WTC11 (cell line): ENCODE measurements at regions not wholly inside any gene's neighbourhood (a gene's known extent, or its start where the extent isn't known, plus 50 kb on each side); places are given as distances from the start of the nearest gene placed in this dataset.

ENCODE experiments used
- ATAC-seq: fragments of 200-7000 bp; cut with Tn5 transposase; 2 replicates; pipeline ENCODE4 v1.10.0; 2021; ENCODE audit warnings: mild to moderate bottlenecking, moderate library complexity
- CTCF ChIA-PET: fragments of 300-600 bp; sonication (Branson Sonifier 250); formaldehyde crosslinking; loops from one replicate; lab custom pipeline; 2021; ENCODE audit warnings: antibody characterized with exemption; lab: Charles Lee
- POLR2A ChIA-PET: fragments of 350-600 bp; sonication (Branson Sonifier 250); formaldehyde crosslinking; loops from one replicate; lab custom pipeline; 2021; ENCODE audit warnings: antibody characterized with exemption; lab: Charles Lee
- DNase-seq: peaks from one replicate; pipeline ENCODE4 v3.0.0; 2021; ENCODE audit warnings: low spot score
- H3K27ac Mint-ChIP-seq: 2 replicates; pipeline ENCODE4 v1.8.0; 2021; ENCODE audit warnings: mixed read lengths
- H3K27me3 Mint-ChIP-seq: 2 replicates; pipeline ENCODE4 v1.8.0; 2021; ENCODE audit warnings: low read depth, mild to moderate bottlenecking, moderate library complexity, mixed read lengths
- H3K36me3 Mint-ChIP-seq: 2 replicates; pipeline ENCODE4 v1.8.0; 2021; ENCODE audit warnings: mixed read lengths
- H3K4me1 Mint-ChIP-seq: 2 replicates; pipeline ENCODE4 v1.8.0; 2022; ENCODE audit warnings: mixed read lengths
- H3K4me3 Mint-ChIP-seq: 2 replicates; pipeline ENCODE4 v1.8.0; 2021; ENCODE audit warnings: mild to moderate bottlenecking, moderate library complexity, mixed read lengths
- H3K9me3 Mint-ChIP-seq: 2 replicates; pipeline ENCODE4 v1.8.0; 2021; ENCODE audit warnings: mixed read lengths
- CREB1 ChIP-seq: sonication (generic); formaldehyde crosslinking; IDR thresholded peaks from 2 replicates; pipeline ENCODE4 v1.8.0; 2023; ENCODE audit warnings: mild to moderate bottlenecking, missing genetic modification reagents
- ESRRA ChIP-seq: sonication (generic); formaldehyde crosslinking; IDR thresholded peaks from 2 replicates; pipeline ENCODE4 v1.8.1; 2022; ENCODE audit warnings: mild to moderate bottlenecking, missing genetic modification reagents, borderline replicate concordance
- FOXP1 ChIP-seq: sonication (generic); formaldehyde crosslinking; IDR thresholded peaks from 2 replicates; pipeline ENCODE4 v1.8.0; 2022; ENCODE audit warnings: missing genetic modification reagents, mild to moderate bottlenecking, moderate library complexity, borderline replicate concordance
- GABPB1 ChIP-seq: sonication (generic); formaldehyde crosslinking; IDR thresholded peaks from 2 replicates; pipeline ENCODE4 v1.8.1; 2023; ENCODE audit warnings: mild to moderate bottlenecking, missing genetic modification reagents
- GRHL2 ChIP-seq: fragments of 250-450 bp; sonication (Bioruptor Pico); IDR thresholded peaks from 2 replicates; pipeline ENCODE4 v1.8.0; 2022; ENCODE audit warnings: mild to moderate bottlenecking, moderate library complexity; ENCODE audit not compliant: insufficient replicate concordance, severe bottlenecking
- GTF2I ChIP-seq: fragments of 250-450 bp; sonication (Bioruptor Pico); conservative IDR thresholded peaks from 2 replicates; pipeline ENCODE4 v1.4.0; 2021; ENCODE audit warnings: mild to moderate bottlenecking
- NFATC4 ChIP-seq: fragments of 250-450 bp; sonication (Bioruptor Pico); IDR thresholded peaks from 2 replicates; pipeline ENCODE4 v1.9.0; 2021; ENCODE audit warnings: mild to moderate bottlenecking
- NR3C1 ChIP-seq: sonication (generic); formaldehyde crosslinking; conservative IDR thresholded peaks from 2 replicates; pipeline ENCODE4 v1.8.1; 2023; ENCODE audit warnings: low read depth, mild to moderate bottlenecking, missing genetic modification reagents
- OVOL2 ChIP-seq: fragments of 250-450 bp; sonication (Bioruptor Pico); IDR thresholded peaks from 2 replicates; pipeline ENCODE4 v1.9.0; 2021; ENCODE audit warnings: mild to moderate bottlenecking, borderline replicate concordance
- TF ChIP-seq, protein P1 (sequence below): fragments of 200-600 bp; IDR thresholded peaks from 2 replicates; pipeline ENCODE4 v1.8.0; 2022; ENCODE audit warnings: antibody characterized with exemption
- TF ChIP-seq, protein P2 (sequence below): sonication (generic); formaldehyde crosslinking; IDR thresholded peaks from 2 replicates; pipeline ENCODE4 v1.8.1; 2022; ENCODE audit warnings: low read depth, mild to moderate bottlenecking, moderate library complexity, missing genetic modification reagents, borderline replicate concordance
- TF ChIP-seq, protein P3 (sequence below): sonication (generic); formaldehyde crosslinking; IDR thresholded peaks from 2 replicates; pipeline ENCODE4 v1.8.1; 2023; ENCODE audit warnings: mild to moderate bottlenecking, missing genetic modification reagents, moderate library complexity
- TF ChIP-seq, protein P4 (sequence below): fragments of 250-450 bp; sonication (Bioruptor Pico); IDR thresholded peaks from 2 replicates; pipeline ENCODE4 v1.8.0; 2021; ENCODE audit warnings: mild to moderate bottlenecking
- TF ChIP-seq, protein P5 (sequence below): sonication (generic); formaldehyde crosslinking; IDR thresholded peaks from 2 replicates; pipeline ENCODE4 v1.8.0; 2023; ENCODE audit warnings: mild to moderate bottlenecking, missing genetic modification reagents
- TF ChIP-seq, protein P6 (sequence below): sonication (generic); formaldehyde crosslinking; IDR thresholded peaks from 2 replicates; pipeline ENCODE4 v1.8.1; 2022; ENCODE audit warnings: mild to moderate bottlenecking, moderate library complexity, missing genetic modification reagents
- TF ChIP-seq, protein P7 (sequence below): sonication (generic); formaldehyde crosslinking; IDR thresholded peaks from 2 replicates; pipeline ENCODE4 v1.8.0; 2023; ENCODE audit warnings: missing genetic modification reagents
- TF ChIP-seq, protein P8 (sequence below): fragments of 250-450 bp; sonication (Bioruptor Pico); IDR thresholded peaks from 2 replicates; pipeline ENCODE4 v2.1.2; 2022; ENCODE audit warnings: mild to moderate bottlenecking, moderate library complexity

DNA sequence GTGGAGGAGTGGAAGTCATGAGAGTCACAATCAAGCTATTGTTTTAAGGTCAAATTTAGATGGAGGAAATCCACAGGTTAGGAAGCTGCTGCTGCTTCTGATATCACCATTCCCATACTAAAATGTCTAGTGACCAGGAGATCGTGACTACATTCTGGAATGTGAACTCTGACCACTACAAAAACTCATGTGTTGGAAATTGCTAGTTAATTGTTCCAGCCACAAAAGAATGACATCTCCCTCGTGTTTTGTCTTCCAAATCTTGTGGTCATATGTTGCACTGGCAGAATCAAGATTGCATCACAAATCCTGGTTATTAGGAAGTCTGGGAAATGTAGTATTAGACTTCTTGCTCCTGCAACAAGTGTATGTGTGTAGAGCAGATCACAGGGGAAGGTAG lies 441.9 kb downstream of the CD109 start:
- Mint-ChIP-seq H3K4me3 (no peak overlapping the region), H3K9me3 (peaks cover 24% of the 10 kb centered on the region), H3K4me1 (no peaks in the 10 kb centered on the region), H3K27ac (no peak overlapping the region), H3K27me3 (peaks cover 3% of the 10 kb centered on the region; the same call in 1 of the 2 replicates), H3K36me3 (no peaks in the 10 kb centered on the region)
- no peak for DNase-seq
- no peak for ATAC-seq
- TF ChIP-seq GABPB1 (CRISPR knock-in tag) (peak; percentile 58; the same call in 1 of the 2 replicates), OVOL2 (no peak)
- ChIA-PET CTCF (no interaction called here), POLR2A (no interaction called here)

DNA sequence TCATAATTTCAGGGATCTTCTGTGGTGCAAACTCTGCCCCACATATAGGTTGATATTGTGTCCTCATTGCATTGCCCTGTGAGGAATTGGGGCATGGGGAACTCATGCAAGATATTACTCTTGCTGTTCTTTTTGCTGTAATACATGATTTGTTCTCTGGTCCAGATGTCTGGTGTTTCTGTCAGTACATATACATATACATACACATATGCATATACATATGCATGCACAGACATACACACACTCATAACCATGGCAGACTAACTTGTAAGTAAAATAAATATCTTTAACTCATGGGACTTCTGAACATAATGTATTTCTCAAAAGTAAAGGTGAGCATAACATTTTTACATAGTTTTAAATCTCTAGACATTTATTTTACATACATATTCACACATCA lies 438.3 kb downstream of the CD109 start:
- POLR2A ChIA-PET = no interaction called here
- ATAC-seq = no peak
- H3K36me3 Mint-ChIP-seq = no peaks in the 10 kb centered on the region
- CTCF ChIA-PET = no interaction called here
- TF ChIP-seq FOXP1 = no peak
- TF ChIP-seq CREB1 (CRISPR knock-in tag) = no peak
- TF ChIP-seq GRHL2 (CRISPR knock-in tag) = no peak
- TF ChIP-seq, protein P1, sequence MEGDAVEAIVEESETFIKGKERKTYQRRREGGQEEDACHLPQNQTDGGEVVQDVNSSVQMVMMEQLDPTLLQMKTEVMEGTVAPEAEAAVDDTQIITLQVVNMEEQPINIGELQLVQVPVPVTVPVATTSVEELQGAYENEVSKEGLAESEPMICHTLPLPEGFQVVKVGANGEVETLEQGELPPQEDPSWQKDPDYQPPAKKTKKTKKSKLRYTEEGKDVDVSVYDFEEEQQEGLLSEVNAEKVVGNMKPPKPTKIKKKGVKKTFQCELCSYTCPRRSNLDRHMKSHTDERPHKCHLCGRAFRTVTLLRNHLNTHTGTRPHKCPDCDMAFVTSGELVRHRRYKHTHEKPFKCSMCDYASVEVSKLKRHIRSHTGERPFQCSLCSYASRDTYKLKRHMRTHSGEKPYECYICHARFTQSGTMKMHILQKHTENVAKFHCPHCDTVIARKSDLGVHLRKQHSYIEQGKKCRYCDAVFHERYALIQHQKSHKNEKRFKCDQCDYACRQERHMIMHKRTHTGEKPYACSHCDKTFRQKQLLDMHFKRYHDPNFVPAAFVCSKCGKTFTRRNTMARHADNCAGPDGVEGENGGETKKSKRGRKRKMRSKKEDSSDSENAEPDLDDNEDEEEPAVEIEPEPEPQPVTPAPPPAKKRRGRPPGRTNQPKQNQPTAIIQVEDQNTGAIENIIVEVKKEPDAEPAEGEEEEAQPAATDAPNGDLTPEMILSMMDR = no peak
- TF ChIP-seq, protein P2, sequence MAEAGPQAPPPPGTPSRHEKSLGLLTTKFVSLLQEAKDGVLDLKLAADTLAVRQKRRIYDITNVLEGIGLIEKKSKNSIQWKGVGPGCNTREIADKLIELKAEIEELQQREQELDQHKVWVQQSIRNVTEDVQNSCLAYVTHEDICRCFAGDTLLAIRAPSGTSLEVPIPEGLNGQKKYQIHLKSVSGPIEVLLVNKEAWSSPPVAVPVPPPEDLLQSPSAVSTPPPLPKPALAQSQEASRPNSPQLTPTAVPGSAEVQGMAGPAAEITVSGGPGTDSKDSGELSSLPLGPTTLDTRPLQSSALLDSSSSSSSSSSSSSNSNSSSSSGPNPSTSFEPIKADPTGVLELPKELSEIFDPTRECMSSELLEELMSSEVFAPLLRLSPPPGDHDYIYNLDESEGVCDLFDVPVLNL = no peak
- no peak for TF ChIP-seq ESRRA (CRISPR knock-in tag)
- TF ChIP-seq NFATC4 (CRISPR knock-in tag) = no peak
- no peak for TF ChIP-seq NR3C1 (CRISPR knock-in tag)
- TF ChIP-seq, protein P3, sequence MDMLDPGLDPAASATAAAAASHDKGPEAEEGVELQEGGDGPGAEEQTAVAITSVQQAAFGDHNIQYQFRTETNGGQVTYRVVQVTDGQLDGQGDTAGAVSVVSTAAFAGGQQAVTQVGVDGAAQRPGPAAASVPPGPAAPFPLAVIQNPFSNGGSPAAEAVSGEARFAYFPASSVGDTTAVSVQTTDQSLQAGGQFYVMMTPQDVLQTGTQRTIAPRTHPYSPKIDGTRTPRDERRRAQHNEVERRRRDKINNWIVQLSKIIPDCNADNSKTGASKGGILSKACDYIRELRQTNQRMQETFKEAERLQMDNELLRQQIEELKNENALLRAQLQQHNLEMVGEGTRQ (CRISPR knock-in tag) = no peak
- TF ChIP-seq, protein P4, sequence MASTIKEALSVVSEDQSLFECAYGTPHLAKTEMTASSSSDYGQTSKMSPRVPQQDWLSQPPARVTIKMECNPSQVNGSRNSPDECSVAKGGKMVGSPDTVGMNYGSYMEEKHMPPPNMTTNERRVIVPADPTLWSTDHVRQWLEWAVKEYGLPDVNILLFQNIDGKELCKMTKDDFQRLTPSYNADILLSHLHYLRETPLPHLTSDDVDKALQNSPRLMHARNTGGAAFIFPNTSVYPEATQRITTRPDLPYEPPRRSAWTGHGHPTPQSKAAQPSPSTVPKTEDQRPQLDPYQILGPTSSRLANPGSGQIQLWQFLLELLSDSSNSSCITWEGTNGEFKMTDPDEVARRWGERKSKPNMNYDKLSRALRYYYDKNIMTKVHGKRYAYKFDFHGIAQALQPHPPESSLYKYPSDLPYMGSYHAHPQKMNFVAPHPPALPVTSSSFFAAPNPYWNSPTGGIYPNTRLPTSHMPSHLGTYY (CRISPR knock-in tag) = no peak
- TF ChIP-seq, protein P5, sequence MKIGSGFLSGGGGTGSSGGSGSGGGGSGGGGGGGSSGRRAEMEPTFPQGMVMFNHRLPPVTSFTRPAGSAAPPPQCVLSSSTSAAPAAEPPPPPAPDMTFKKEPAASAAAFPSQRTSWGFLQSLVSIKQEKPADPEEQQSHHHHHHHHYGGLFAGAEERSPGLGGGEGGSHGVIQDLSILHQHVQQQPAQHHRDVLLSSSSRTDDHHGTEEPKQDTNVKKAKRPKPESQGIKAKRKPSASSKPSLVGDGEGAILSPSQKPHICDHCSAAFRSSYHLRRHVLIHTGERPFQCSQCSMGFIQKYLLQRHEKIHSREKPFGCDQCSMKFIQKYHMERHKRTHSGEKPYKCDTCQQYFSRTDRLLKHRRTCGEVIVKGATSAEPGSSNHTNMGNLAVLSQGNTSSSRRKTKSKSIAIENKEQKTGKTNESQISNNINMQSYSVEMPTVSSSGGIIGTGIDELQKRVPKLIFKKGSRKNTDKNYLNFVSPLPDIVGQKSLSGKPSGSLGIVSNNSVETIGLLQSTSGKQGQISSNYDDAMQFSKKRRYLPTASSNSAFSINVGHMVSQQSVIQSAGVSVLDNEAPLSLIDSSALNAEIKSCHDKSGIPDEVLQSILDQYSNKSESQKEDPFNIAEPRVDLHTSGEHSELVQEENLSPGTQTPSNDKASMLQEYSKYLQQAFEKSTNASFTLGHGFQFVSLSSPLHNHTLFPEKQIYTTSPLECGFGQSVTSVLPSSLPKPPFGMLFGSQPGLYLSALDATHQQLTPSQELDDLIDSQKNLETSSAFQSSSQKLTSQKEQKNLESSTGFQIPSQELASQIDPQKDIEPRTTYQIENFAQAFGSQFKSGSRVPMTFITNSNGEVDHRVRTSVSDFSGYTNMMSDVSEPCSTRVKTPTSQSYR (CRISPR knock-in tag) = no peak
- TF ChIP-seq, protein P6, sequence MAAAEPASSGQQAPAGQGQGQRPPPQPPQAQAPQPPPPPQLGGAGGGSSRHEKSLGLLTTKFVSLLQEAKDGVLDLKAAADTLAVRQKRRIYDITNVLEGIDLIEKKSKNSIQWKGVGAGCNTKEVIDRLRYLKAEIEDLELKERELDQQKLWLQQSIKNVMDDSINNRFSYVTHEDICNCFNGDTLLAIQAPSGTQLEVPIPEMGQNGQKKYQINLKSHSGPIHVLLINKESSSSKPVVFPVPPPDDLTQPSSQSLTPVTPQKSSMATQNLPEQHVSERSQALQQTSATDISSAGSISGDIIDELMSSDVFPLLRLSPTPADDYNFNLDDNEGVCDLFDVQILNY = no peak
- TF ChIP-seq, protein P7, sequence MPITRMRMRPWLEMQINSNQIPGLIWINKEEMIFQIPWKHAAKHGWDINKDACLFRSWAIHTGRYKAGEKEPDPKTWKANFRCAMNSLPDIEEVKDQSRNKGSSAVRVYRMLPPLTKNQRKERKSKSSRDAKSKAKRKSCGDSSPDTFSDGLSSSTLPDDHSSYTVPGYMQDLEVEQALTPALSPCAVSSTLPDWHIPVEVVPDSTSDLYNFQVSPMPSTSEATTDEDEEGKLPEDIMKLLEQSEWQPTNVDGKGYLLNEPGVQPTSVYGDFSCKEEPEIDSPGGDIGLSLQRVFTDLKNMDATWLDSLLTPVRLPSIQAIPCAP (CRISPR knock-in tag) = no peak
- TF ChIP-seq GTF2I (CRISPR knock-in tag) = no peak
- TF ChIP-seq, protein P8, sequence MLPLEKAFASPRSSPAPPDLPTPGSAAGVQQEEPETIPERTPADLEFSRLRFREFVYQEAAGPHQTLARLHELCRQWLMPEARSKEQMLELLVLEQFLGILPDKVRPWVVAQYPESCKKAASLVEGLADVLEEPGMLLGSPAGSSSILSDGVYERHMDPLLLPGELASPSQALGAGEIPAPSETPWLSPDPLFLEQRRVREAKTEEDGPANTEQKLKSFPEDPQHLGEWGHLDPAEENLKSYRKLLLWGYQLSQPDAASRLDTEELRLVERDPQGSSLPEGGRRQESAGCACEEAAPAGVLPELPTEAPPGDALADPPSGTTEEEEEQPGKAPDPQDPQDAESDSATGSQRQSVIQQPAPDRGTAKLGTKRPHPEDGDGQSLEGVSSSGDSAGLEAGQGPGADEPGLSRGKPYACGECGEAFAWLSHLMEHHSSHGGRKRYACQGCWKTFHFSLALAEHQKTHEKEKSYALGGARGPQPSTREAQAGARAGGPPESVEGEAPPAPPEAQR (CRISPR knock-in tag) = no peak
- TF ChIP-seq, all 79 proteins: peak for 0
- no peak for DNase-seq
- H3K27me3 Mint-ChIP-seq = peaks cover 3% of the 10 kb centered on the region; the same call in 1 of the 2 replicates
- H3K4me1 Mint-ChIP-seq = no peaks in the 10 kb centered on the region
- H3K27ac Mint-ChIP-seq = no peak overlapping the region
- peaks cover 24% of the 10 kb centered on the region for H3K9me3 Mint-ChIP-seq
- H3K4me3 Mint-ChIP-seq = no peak overlapping the region
